Sigmoid colon (tissue), 6 donors: ENCODE measurements at regions not wholly inside any gene's neighbourhood (a gene's known extent, or its start where the extent isn't known, plus 50 kb on each side); places are given as distances from the start of the nearest gene placed in this dataset.
"Not testable (repeated sequence)": the region's sequence is repeated elsewhere in the genome, so short reads cannot be mapped to it uniquely, and the experiment has no call there.

Experiments
- DNase-seq: peaks from one replicate; pipeline ENCODE4 v3.0.0-alpha.2; 2019
- H3K27ac ChIP-seq, 4 donors: fragments of 200-600 bp; sonication (generic); one replicate each; pipeline ENCODE4 v1.5.1; 2016 to 2019; ENCODE audit warnings: mild to moderate bottlenecking in 1 of 4
- H3K27me3 ChIP-seq, 3 donors: fragments of 200-600 bp; sonication (generic); one replicate each; pipeline ENCODE4 v1.5.1; 2019; ENCODE audit warnings: mild to moderate bottlenecking in 1 of 3
- H3K36me3 ChIP-seq, 4 donors: fragments of 200-600 bp; sonication (generic); one replicate each; pipeline ENCODE4 v1.5.1; 2016 to 2019
- H3K4me1 ChIP-seq, 4 donors: fragments of 200-600 bp; sonication (generic); one replicate each; pipeline ENCODE4 v1.5.1; 2017 to 2019
- H3K4me3 ChIP-seq, 4 donors: fragments of 200-600 bp; sonication (generic); one replicate each; pipeline ENCODE4 v1.5.1; 2017 to 2019; ENCODE audit warnings: mild to moderate bottlenecking in 2 of 4, moderate library complexity in 1 of 4
- H3K9me3 ChIP-seq, 4 donors: fragments of 200-600 bp in 3 of 4; sonication (generic) in 3 of 4; one replicate each; pipeline versions ENCODE4 v1.5.1 to v1.6.1; 2013 to 2019
- EP300 ChIP-seq, 4 donors: sonication (generic); formaldehyde crosslinking; IDR thresholded peaks; one replicate each; pipeline ENCODE4 v1.6.1; 2017; ENCODE audit warnings: antibody characterized with exemption in 4 of 4
- POLR2A ChIP-seq, 2 donors: fragments of 450-650 bp; IDR thresholded peaks; one replicate each; pipeline ENCODE4 v1.6.1; 2016; ENCODE audit warnings: antibody characterized with exemption in 2 of 2, mild to moderate bottlenecking in 2 of 2, moderate library complexity in 2 of 2
- POLR2AphosphoS5 ChIP-seq, 4 donors: sonication (generic); formaldehyde crosslinking; IDR thresholded peaks; one replicate each; pipeline ENCODE4 v1.6.1; 2017; ENCODE audit warnings: antibody characterized with exemption in 4 of 4
- WGBS, 2 donors: extraction: QIAGEN DNeasy Blood & Tissue Kit; methylation state at CpG; one replicate each; pipeline ENCODE4 v1.1.7; 2013; 5-methylcytosine and 5-hydroxymethylcytosine counted together
- intact Hi-C: fragments of 100-400 bp; cut with DNase I; formaldehyde crosslinking; loops from one replicate; pipeline ENCODE4 v1.15.1; 2023
- TF ChIP-seq, protein P1 (sequence below), 4 experiments: fragments of 450-650 bp in 3 of 4; fragments of 200-600 bp in 1 of 4; IDR thresholded peaks; one replicate each; pipeline ENCODE4 v1.5.1; 2016 to 2019; ENCODE audit warnings: antibody characterized with exemption in 4 of 4, mild to moderate bottlenecking in 3 of 4, moderate library complexity in 2 of 4
- donor health status: healthy with polysubstance abuse.
- donor health status: healthy.

DNA sequence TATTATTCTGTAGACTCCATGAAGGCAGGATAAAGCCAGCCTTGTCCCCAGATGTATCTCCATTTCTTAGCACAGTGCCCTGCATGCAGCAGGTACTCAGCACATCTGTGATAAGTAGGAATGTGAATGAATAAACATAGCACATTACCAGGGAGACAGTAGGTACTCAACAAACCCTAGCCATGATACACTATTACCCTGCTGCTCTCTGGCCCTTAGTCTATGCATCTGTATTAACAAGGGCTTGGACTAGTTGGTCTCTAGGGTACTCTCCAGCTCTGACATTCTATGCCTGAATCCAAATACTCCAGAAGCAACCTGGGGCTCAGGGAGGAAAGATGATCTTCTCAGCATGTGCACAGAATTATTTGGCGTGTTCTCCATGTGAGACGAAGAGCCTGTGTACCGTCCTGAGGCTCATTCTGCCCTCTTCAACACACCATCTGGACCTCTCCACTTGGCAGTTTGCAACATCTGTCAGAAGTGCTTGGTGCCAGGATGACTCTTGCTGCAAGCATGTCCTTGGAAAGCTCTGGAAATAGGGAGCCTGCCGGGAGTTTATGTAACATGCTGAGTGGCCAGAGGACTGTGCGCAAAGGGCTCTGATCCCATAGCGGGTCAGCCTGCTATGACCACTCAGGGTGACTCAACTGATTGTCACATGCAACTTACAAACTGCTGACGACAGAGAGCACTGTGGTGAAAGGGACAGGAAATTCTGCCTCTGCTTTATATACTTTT is 228.2 kb upstream of the USP24 start:
- peaks cover 0 to 19% (median 11%) of the 10 kb centered on the region in 4 donors for H3K4me1 ChIP-seq
- no peak overlapping the region for H3K4me3 ChIP-seq
- DNase-seq = peak; percentile 96
- 68 to 81% methylated on average over 7 of the region's 7 CpGs for WGBS, 2 donors
- H3K36me3 ChIP-seq = no peaks in the 10 kb centered on the region
- peak in 3 of 4 donors; percentile 63 to 93 (median 67) for TF ChIP-seq EP300 (IDR thresholded peaks at IDR 0.05)
- TF ChIP-seq, protein P1, sequence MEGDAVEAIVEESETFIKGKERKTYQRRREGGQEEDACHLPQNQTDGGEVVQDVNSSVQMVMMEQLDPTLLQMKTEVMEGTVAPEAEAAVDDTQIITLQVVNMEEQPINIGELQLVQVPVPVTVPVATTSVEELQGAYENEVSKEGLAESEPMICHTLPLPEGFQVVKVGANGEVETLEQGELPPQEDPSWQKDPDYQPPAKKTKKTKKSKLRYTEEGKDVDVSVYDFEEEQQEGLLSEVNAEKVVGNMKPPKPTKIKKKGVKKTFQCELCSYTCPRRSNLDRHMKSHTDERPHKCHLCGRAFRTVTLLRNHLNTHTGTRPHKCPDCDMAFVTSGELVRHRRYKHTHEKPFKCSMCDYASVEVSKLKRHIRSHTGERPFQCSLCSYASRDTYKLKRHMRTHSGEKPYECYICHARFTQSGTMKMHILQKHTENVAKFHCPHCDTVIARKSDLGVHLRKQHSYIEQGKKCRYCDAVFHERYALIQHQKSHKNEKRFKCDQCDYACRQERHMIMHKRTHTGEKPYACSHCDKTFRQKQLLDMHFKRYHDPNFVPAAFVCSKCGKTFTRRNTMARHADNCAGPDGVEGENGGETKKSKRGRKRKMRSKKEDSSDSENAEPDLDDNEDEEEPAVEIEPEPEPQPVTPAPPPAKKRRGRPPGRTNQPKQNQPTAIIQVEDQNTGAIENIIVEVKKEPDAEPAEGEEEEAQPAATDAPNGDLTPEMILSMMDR (IDR thresholded peaks at IDR 0.05) = no peak
- TF ChIP-seq POLR2AphosphoS5 (IDR thresholded peaks at IDR 0.05) = peak; percentile 83 to 95 (median 87)
- no peak for TF ChIP-seq POLR2A (IDR thresholded peaks at IDR 0.05)
- H3K27ac ChIP-seq = peak overlapping the region; percentile 46 to 67 (median 64)
- intact Hi-C loops = no loop called here
- H3K27me3 ChIP-seq = no peaks in the 10 kb centered on the region
- no peaks in the 10 kb centered on the region for H3K9me3 ChIP-seq

DNA sequence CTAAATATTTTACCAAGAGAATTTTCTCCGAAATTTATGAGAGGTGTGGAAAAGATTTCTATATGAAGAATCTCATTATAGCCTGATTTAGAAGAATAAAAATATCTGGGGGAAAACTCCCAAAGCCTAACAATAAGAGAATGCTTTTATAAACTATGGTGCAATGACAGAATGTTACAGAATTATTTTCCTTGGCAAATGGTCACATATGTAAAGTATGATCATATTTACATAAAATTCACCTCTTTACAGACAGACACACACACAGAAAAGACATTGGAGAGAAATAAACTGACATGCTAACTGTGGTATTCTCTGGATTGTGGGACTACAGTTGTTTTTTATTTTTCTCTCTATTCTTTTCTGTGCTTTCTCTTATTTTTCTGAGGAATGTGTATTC is 226.3 kb upstream of the USP24 start:
- Histone ChIP-seq H3K4me3 (no peak overlapping the region), H3K9me3 (no peaks in the 10 kb centered on the region)
- 42 to 78% methylated on average over 1 of the region's 1 CpG for whole genome bisulfite sequencing, 2 donors

DNA sequence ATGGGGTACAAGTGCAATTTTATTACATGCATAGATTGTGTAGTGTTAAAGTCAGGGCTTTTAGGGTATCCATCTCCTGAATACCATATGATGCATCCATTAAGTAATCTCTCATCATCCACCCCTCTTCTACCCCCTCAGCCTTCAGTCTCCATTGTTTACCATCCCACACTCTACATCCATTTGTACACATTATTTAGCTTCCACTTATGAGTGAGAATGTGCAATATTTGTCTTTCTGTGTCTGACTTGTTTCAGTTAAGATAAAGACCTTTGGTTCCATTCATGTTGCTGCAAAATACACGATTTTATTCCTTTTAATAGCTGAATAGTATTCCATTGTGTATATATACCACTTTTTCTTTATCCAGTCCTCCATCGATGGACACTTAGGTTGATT is 222.5 kb upstream of the USP24 start:
- 2 to 38% methylated on average over 2 of the region's 2 CpGs for WGBS, 2 donors

More for the DNA sequence above, 226.3 kb upstream of the USP24 start:
- TF ChIP-seq EP300 (IDR thresholded peaks at IDR 0.05) = no peak
- TF ChIP-seq, protein P1 (IDR thresholded peaks at IDR 0.05) = no peak
- no peak for TF ChIP-seq POLR2AphosphoS5 (IDR thresholded peaks at IDR 0.05)
- no peak for TF ChIP-seq POLR2A (IDR thresholded peaks at IDR 0.05)
- Histone ChIP-seq H3K4me1 (peaks cover 0 to 19% (median 8%) of the 10 kb centered on the region in 4 donors), H3K27me3 (no peaks in the 10 kb centered on the region), H3K36me3 (no peaks in the 10 kb centered on the region), H3K27ac (no peak overlapping the region)
- intact Hi-C loops = no loop called here
- DNase-seq = no peak

DNA sequence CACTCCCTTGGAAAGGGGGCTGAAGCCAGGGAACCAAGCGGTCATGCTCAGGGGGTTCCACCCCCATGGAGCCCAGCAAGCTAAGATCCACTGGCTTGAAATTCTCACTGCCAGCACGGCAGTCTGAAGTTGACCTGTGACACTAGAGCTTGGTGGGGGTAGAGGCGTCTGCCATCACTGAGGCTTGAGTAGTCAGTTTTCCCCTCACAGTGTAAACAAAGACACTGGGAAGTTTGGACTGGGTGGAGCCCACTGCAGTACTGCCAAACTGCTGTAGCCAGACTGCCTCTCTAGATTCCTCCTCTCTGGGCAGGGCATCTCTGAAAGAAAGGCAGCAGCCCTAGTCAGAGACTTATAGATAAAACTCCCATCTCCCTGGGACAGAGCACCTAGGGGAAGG is 215.6 kb upstream of the USP24 start:
- 39 to 68% methylated on average over 3 of the region's 3 CpGs for WGBS, 2 donors

More for the DNA sequence above, 222.5 kb upstream of the USP24 start:
- no peaks in the 10 kb centered on the region for H3K9me3 ChIP-seq
- H3K4me1 ChIP-seq = no peaks in the 10 kb centered on the region
- no peak overlapping the region for H3K27ac ChIP-seq
- DNase-seq = no peak
- TF ChIP-seq EP300 (IDR thresholded peaks at IDR 0.05) (no peak), POLR2AphosphoS5 (IDR thresholded peaks at IDR 0.05) (no peak), POLR2A (IDR thresholded peaks at IDR 0.05) (no peak)
- TF ChIP-seq, protein P1 (IDR thresholded peaks at IDR 0.05) = no peak
- no peaks in the 10 kb centered on the region for H3K36me3 ChIP-seq
- intact Hi-C loops = no loop called here
- no peaks in the 10 kb centered on the region for H3K27me3 ChIP-seq
- H3K4me3 ChIP-seq = no peak overlapping the region

DNA sequence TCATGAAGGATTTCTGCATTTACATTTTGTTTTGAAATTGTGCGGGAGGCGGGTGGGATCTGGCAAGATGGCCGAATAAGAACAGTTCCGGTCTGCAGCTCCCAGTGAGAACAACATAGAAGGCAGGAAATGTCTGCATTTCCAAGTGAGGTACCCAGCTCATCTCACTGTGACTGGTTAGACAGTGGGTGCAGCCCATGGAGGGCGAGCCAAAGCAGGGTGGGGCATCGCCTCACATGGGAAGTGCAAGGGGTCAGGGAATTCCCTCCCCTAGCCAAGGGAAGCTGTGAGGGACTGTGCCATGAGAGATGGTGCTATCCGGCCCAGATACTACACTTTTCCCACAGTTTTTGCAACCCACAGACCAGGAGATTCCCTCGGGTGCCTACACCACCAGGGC is 215.0 kb upstream of the USP24 start:
- H3K36me3 ChIP-seq, intact Hi-C loops, DNase-seq, H3K27ac ChIP-seq, H3K9me3 ChIP-seq, H3K27me3 ChIP-seq, H3K4me3 ChIP-seq: not testable (repeated sequence)
- WGBS, 2 donors = 86 to 91% methylated on average over 8 of the region's 8 CpGs
- H3K4me1 ChIP-seq = peaks cover 0 to 44% (median 32%) of the 10 kb centered on the region in 4 donors

More for the DNA sequence above, 215.6 kb upstream of the USP24 start:
- H3K36me3 ChIP-seq, DNase-seq, intact Hi-C loops, H3K27ac ChIP-seq, H3K4me3 ChIP-seq, H3K9me3 ChIP-seq, H3K27me3 ChIP-seq: not testable (repeated sequence)
- H3K4me1 ChIP-seq = peaks cover 0 to 44% (median 32%) of the 10 kb centered on the region in 4 donors
